ENCODE measurements at regions not wholly inside any gene's neighbourhood (a gene's known extent, or its start where the extent isn't known, plus 50 kb on each side); places are given as distances from the start of the nearest gene placed in this dataset.

DNA sequence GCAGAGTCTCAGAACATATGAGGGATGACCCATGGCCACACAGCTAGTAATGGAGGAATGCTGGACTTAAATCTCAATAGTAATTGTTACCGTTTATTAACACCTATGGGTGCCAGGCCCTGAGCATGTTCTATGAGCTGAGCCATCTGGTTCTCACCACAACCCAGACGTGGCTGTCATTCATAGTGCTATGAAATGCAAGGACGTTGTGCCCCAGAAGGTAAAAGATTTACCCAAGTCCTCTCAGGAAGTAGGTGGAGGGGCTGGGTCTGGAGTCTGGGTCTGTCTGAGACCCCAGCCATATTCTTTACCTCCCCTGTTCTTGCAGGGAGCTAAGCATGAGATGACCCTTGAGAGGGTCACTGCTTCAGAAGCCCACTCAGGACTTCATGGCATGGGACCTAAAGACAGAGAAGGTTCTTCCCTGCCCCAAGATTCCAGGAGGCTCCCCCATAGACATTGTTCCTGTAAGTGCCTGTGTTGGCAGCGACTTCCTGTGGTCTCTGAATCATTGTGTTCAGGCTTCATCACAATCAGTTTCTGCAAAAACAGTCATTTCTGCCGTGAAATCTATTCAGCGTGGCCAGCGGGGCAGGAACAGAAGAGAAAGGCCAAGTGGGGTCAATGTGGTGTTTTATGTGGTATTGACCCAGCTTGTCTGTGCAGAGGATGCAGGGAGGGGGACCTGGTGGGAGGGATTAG lies 475.4 kb downstream of the PTPRU start:
- H3K27me3 ChIP-seq (replicated peaks; ENCODE audit: control insufficient read depth, insufficient read depth, low read length) = no peaks in the 10 kb centered on the region
- ChIA-PET POLR2A (no interaction called here), CTCF (no interaction called here)
- Mint-ChIP-seq H3K9me3 (ENCODE audit: unreplicated experiment) (no peaks in the 10 kb centered on the region), H3K4me3 (ENCODE audit: unreplicated experiment) (no peak overlapping the region), H3K27me3 (ENCODE audit: insufficient read depth, unreplicated experiment) (peaks cover 5% of the 10 kb centered on the region), H3K27ac (ENCODE audit: unreplicated experiment) (no peak overlapping the region), H3K36me3 (ENCODE audit: insufficient read depth, unreplicated experiment) (no peaks in the 10 kb centered on the region), H3K4me1 (ENCODE audit: low read depth, unreplicated experiment) (no peaks in the 10 kb centered on the region)
- H3K9me3 ChIP-seq = no peaks in the 10 kb centered on the region
- H3K4me3 ChIP-seq (ENCODE audit: low read depth, low read length) = no peak overlapping the region
- H3K36me3 ChIP-seq (ENCODE audit: control insufficient read depth, insufficient read depth, low read length) = no peaks in the 10 kb centered on the region
- BruUV-seq (replicated peaks) = no TSS peak
- intact Hi-C loops (cut with micrococcal nuclease; ENCODE audit: unreplicated experiment) = no loop called here
- TF ChIP-seq, protein P1, sequence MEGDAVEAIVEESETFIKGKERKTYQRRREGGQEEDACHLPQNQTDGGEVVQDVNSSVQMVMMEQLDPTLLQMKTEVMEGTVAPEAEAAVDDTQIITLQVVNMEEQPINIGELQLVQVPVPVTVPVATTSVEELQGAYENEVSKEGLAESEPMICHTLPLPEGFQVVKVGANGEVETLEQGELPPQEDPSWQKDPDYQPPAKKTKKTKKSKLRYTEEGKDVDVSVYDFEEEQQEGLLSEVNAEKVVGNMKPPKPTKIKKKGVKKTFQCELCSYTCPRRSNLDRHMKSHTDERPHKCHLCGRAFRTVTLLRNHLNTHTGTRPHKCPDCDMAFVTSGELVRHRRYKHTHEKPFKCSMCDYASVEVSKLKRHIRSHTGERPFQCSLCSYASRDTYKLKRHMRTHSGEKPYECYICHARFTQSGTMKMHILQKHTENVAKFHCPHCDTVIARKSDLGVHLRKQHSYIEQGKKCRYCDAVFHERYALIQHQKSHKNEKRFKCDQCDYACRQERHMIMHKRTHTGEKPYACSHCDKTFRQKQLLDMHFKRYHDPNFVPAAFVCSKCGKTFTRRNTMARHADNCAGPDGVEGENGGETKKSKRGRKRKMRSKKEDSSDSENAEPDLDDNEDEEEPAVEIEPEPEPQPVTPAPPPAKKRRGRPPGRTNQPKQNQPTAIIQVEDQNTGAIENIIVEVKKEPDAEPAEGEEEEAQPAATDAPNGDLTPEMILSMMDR (IDR thresholded peaks at IDR 0.05; ENCODE audit: insufficient read depth in 1 of 2, low read depth in 1 of 2, low read length in 1 of 2, severe bottlenecking in 1 of 2, unreplicated experiment in 1 of 2) = no peak
- H3K4me1 ChIP-seq = no peaks in the 10 kb centered on the region
- DNase-seq = no peak

- ChIA-PET CTCF (no interaction called here), POLR2A (no interaction called here)
- intact Hi-C loops (cut with micrococcal nuclease; ENCODE audit: unreplicated experiment) = no loop called here
- Mint-ChIP-seq H3K27me3 (ENCODE audit: insufficient read depth, unreplicated experiment) (peaks cover 9% of the 10 kb centered on the region), H3K4me3 (ENCODE audit: unreplicated experiment) (no peak overlapping the region), H3K9me3 (ENCODE audit: unreplicated experiment) (no peaks in the 10 kb centered on the region), H3K4me1 (ENCODE audit: low read depth, unreplicated experiment) (no peaks in the 10 kb centered on the region), H3K27ac (ENCODE audit: unreplicated experiment) (no peak overlapping the region), H3K36me3 (ENCODE audit: insufficient read depth, unreplicated experiment) (no peaks in the 10 kb centered on the region)
- BruUV-seq (replicated peaks) = no TSS peak
- no peaks in the 10 kb centered on the region for H3K36me3 ChIP-seq (ENCODE audit: control insufficient read depth, insufficient read depth, low read length)
- no peaks in the 10 kb centered on the region for H3K4me1 ChIP-seq
- TF ChIP-seq, protein P1 (IDR thresholded peaks at IDR 0.05; ENCODE audit: insufficient read depth in 1 of 2, low read depth in 1 of 2, low read length in 1 of 2, severe bottlenecking in 1 of 2, unreplicated experiment in 1 of 2) = no peak
- no peaks in the 10 kb centered on the region for H3K9me3 ChIP-seq
- no peak overlapping the region for H3K4me3 ChIP-seq (ENCODE audit: low read depth, low read length)
- DNase-seq = no peak
- H3K27me3 ChIP-seq (replicated peaks; ENCODE audit: control insufficient read depth, insufficient read depth, low read length) = no peaks in the 10 kb centered on the region
Observed at GRCh38 chr1:29709704-29710280, 473.5 kb downstream of the PTPRU start.

DNA sequence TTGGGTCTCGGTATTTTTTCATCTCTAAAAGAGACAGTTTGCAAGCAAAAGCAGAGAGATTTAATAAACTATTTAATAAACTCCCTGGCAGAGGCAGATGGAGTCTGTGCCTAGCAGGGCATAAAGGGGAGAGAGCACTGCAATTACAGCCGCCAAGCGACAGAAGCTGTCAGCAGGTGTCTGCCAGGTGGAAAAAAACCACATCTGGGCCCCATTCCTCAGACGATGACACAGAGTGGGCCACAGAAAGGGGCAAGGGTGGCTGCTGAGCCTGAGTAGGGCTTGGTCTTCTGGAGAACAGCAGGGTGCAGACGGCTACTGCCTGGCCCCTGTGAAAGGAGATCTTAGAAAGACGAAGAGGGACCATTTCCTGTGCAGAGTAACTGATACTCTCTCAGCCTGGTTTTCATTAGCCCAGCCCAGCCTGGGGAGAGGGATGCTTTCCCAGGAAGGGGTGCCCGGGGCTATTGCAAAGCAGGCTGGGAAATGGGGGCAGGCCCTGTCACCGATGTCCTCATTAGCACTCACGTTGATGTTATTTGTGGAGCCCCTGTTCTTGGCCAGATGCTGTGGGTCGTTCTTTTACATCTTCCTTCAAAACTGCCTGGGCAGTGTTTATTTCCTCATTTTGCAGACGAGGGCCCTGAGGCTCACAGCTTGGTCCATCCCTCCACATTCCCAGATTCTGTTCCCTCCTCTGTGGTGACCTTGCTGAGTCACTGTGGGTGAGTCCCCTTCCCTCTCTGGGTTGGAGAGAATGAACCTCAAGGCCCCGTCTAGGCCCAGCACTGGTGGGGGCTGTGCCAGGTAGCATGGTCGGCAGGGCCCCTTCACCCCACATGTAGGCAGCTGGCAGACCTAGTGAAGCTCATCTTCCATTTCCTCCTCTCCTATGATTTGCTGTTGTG lies 472.7 kb downstream of the PTPRU start:
- BruUV-seq (replicated peaks) = no TSS peak
- H3K36me3 ChIP-seq (ENCODE audit: control insufficient read depth, insufficient read depth, low read length) = no peaks in the 10 kb centered on the region
- Mint-ChIP-seq H3K9me3 (ENCODE audit: unreplicated experiment) (no peaks in the 10 kb centered on the region), H3K4me1 (ENCODE audit: low read depth, unreplicated experiment) (no peaks in the 10 kb centered on the region), H3K27me3 (ENCODE audit: insufficient read depth, unreplicated experiment) (peaks cover 9% of the 10 kb centered on the region), H3K36me3 (ENCODE audit: insufficient read depth, unreplicated experiment) (no peaks in the 10 kb centered on the region), H3K27ac (ENCODE audit: unreplicated experiment) (no peak overlapping the region), H3K4me3 (ENCODE audit: unreplicated experiment) (no peak overlapping the region)
- H3K4me1 ChIP-seq = no peaks in the 10 kb centered on the region
- no peaks in the 10 kb centered on the region for H3K27me3 ChIP-seq (replicated peaks; ENCODE audit: control insufficient read depth, insufficient read depth, low read length)
- TF ChIP-seq, protein P1 (IDR thresholded peaks at IDR 0.05; ENCODE audit: insufficient read depth in 1 of 2, low read depth in 1 of 2, low read length in 1 of 2, severe bottlenecking in 1 of 2, unreplicated experiment in 1 of 2) = no peak
- CTCF ChIA-PET = no interaction called here
- no peak for DNase-seq
- POLR2A ChIA-PET = no interaction called here
- intact Hi-C loops (cut with micrococcal nuclease; ENCODE audit: unreplicated experiment) = no loop called here
- H3K9me3 ChIP-seq = no peaks in the 10 kb centered on the region
- no peak overlapping the region for H3K4me3 ChIP-seq (ENCODE audit: low read depth, low read length)
